Stimulated activated CD8-positive, alpha-beta memory T cell treated with anti-CD3 and anti-CD28 coated beads, Interleukin-2, amount 100 ng/mL, for 1 hour (primary cell): ENCODE measurements at regions not wholly inside any gene's neighbourhood (a gene's known extent, or its start where the extent isn't known, plus 50 kb on each side); places are given as distances from the start of the nearest gene placed in this dataset.

Experiments used
- DNase-seq, 2 donors: peaks; one replicate each; pipeline ENCODE4 v3.0.0-alpha.2; 2020; ENCODE audit warnings: low read depth in 2 of 2

- DNase-seq = no peak
Measured at GRCh38 chr18:57991552-57991951, 52.5 kb upstream of the NEDD4L start.

DNA sequence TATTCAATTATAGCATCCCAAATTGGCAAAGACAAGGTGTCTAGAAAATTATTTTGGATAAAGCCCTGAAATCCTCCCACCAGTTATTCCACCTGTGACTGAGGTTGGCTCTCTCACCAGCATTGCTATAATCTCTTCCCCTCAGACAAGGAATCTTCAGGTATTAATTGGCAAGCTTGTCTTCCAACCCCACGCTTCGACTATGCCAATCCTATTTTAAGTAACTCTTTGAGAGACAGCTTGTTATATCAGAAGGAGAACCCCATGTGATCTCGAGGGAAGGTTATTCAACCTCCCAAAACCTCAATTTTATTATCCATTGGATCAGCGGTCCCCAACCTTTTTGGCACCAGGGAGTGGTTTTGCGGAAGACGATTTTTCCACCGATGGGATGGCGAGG, 54.5 kb upstream of the NEDD4L start:
- no peak for DNase-seq

GRCh38 chr18:57984490-57985115, 59.4 kb upstream of the NEDD4L start:
- DNase-seq = no peak

GRCh38 chr18:57983965-57984364, 60.1 kb upstream of the NEDD4L start:
- DNase-seq = no peak

DNA sequence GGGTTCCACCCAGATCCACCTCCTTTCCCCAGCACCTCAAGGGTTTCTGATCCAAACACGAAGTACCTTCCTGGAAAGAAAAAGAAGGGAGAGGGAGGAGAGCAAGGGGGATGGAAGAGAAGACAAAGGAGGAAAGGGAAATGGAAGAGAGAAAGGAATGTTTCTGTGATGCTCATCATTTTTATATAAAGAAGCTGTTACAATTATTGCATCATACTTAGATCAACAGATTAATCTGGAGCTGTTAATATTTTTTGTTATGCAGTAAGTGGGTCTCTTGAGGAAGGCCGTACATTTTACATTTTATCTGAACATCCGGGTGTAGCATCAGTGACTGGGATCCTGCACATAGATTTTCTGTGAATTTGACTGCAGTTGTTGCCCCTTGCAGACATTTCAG, 60.6 kb upstream of the NEDD4L start:
- no peak for DNase-seq

DNA sequence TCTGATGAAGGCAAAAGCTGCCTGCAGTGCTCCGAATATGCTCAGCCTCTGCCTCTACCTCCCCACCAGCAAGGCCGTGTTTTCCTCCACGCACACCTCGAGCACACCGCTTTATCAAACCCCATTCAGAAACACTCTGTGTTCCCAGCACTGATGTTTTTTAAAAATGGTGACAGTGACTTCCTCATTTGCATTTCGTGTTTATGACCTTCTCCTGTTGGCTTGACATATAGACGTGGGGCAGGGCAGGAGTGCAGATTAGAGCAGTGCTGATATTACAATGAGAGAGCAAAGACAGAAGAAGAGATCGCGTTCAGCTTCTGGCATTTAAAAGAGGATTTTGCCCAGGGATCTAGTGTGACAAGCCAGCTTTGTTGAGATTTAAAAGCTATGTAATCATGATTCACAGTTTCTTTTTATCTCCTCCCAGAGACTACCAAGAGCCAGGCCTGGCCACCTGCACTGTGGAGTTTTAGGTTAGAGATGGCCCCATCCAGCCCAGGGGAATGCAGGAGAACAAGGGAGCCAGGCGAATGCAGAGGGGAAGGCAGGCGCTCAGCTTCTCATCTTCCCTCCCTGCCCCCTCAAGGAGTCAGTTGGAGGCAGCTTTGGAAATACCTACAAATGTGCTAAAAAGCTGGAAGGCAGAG, 61.5 kb upstream of the NEDD4L start:
- DNase-seq = no peak

DNA sequence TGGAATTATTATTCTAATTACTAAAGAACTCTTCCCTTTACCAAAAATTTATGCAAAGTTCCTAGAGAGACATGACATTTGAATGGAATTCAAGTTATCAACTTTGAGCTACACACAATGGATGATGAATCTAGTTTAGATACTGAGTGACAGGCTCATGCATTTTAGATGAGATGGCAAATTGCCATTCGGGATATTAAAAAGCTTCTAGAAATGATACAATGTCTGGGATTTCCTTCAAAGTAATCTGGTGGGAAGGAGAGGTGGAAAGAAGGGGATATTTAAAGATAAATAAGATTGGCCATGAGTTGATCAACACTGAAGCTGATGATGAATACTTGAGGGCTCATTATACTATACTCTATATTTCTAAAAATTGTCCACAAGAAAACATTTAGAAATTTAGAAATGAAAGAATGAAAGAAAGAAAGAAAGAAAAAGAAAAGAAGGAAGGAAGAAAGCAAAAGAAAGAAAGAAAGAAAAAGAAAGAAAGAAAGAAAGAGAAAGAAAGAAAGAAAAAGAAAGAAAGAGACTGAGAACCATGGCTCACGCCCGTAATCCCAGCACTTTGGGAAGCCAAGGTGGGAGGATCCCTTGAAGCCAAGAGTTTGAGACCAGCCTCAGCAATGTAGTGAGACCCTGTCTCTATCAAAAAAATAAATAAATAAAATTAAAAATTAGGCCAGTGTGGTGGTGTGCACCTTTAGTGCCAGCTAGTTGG, 62.6 kb upstream of the NEDD4L start:
- no peak for DNase-seq

DNA sequence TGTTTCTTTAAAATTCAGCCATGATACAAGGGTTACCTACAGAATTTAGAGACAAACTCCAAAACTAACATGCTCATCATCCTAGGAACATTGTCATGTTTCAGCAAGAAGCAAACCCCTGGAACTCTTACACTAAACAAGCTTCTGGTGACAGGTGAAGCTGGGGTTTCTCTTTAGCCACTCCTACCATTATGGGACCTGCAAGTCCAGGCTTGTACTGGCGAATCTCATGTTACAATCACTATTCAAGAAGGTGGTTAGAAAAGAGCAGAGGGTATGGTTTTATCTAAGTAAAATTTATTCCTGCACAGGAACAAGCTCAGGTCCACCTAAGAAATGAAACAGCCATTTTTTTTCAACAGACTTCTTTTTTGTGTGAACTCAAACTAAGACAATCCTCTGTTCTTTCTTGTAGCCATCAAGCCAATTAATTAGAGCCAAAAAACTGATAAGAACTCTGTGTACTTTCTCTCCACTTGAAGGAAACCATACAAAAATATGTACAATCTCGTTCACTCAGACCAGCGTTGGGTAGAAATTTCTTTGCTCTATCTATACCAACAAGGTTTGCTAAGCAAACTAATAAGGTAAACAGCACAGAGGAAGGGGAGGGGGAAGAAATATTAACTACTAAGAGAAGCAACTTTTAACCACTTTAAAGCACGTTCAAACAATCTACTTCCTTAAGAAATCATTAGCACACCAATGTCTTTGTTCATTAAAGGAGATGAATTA, 63.3 kb upstream of the NEDD4L start:
- no peak for DNase-seq

- DNase-seq = no peak
Measured at GRCh38 chr18:57976230-57976773, 67.7 kb upstream of the NEDD4L start.

DNA sequence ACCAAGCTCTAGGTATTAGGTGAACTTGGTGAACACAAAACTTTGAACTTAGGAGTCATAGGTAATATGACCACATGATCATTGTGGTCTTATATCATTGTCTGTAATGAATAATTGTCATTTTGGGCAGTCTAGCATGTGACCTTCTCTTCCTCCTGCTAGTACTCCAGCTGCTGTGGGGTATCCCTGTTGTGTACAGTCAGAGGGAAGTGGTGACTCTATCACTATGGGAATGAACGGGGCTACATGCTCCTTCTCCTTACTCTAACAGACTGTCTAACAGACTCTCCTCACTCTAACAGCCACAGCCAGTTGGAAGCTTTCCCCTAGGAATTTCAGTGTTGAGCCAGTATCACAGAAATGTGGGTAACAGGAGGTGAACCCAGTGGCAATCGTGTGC, 68.2 kb upstream of the NEDD4L start:
- no peak for DNase-seq

GRCh38 chr18:57974585-57975265, 69.3 kb upstream of the NEDD4L start:
- no peak for DNase-seq

DNA sequence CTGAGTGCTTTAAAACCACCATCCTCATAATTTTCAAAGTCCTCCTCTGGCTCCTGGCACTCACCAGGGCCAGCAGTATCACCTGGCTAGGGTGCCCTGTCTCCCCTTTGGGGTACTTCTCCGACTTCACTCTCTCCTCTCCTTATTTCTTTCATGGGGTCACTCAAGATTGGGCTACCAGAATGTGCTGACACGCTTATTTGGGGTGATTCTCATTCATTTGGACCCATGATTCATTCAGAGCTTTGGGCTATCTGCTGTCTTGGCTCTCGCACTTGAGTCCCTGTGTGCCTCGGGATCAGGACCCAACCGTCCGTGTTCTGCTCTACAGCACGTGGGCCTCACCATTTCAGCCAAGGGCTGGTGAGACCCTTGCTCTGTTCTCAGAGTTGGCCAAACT, 70.1 kb upstream of the NEDD4L start:
- DNase-seq = no peak

GRCh38 chr18:57970356-57971095, 73.5 kb upstream of the NEDD4L start:
- DNase-seq = no peak

DNA sequence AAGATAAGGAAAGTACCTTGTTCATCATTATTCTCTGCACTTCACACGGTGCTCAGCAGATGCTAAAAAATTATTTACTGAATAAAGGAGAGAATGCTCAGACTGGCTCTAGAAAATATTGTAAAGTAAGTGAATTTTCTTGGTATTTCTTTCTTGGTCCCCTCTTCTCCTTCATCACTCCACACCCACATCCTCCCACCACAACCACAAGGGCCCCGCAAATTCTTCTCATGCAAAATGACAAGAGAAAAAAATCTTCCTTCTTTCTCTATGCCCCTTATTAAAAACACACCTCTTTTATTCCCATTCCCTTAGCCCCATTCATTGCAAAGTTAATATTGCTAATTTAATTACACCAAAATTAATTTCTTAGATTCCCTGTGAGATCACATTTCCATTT, 74.2 kb upstream of the NEDD4L start:
- DNase-seq = no peak

- DNase-seq = no peak
Measured at GRCh38 chr18:57965246-57965645, 78.8 kb upstream of the NEDD4L start.

DNA sequence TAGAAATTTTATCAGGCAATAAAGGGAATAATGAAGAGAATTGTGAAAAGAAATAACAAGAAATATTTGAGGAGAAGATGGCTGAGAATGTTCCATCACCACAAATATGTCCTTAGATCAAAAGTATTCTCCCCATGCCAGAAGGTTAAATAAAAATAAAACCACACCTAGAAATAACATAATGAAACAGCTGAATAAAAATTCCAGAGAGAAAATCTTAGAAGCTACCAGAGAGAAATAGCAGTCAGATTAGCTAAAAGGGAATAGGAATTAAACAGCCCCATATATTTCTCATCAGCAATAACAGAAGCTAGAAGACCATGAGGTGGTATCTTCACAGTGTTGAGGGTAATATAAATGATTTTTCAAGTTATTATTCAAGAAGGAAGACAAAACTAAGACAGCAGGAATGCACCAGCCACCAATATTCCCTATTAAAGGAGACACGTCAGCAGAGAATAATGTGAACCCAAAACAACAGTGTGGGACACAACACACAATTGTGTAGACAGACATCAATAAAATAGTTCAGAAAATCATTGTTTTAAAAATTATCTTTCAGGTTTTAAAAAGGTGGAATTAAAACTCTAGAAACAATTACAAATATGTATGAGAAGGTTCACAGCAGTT, 82.0 kb upstream of the NEDD4L start:
- no peak for DNase-seq

DNA sequence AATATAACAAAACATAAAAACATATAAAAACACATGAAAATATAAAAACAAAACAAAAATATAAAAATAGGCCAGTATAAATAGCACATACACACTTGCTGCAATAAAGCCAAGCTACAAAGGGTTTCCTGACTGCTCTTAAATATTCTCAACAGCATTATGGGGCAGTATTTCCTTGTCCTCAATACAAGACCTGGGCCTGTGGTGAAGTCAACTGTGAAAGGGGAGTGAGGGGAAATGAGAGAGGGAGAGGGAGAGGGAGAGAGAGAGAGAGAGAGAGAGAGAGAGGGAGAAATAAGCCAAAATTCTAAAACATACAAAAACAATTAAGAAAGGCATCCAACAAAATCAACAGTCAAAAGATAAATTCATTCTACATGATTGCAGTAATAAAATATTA, 82.6 kb upstream of the NEDD4L start:
- DNase-seq = no peak

GRCh38 chr18:57959278-57959677, 84.7 kb upstream of the NEDD4L start:
- no peak for DNase-seq

GRCh38 chr18:57957210-57957609, 86.8 kb upstream of the NEDD4L start:
- no peak for DNase-seq

GRCh38 chr18:57956491-57956890, 87.5 kb upstream of the NEDD4L start:
- DNase-seq = no peak

GRCh38 chr18:57954935-57955334, 89.1 kb upstream of the NEDD4L start:
- no peak for DNase-seq
